Pancreas (tissue), 10 donors: ENCODE measurements at regions not wholly inside any gene's neighbourhood (a gene's known extent, or its start where the extent isn't known, plus 50 kb on each side); places are given as distances from the start of the nearest gene placed in this dataset.

Experiments used
- ATAC-seq, 4 donors: fragments of 200-7000 bp; cut with Tn5 transposase; one replicate each; pipeline versions ENCODE4 v1.8.0 to v1.9.1; 2020; ENCODE audit warnings: mild to moderate bottlenecking in 4 of 4, moderate library complexity in 4 of 4
- DNase-seq, 6 donors: peaks; one replicate each; pipeline ENCODE4 v3.0.0-alpha.2; 2020
- FAIRE-seq: peaks from 2 replicates; lab custom pipeline; 2012; peaks lifted over from hg19 to GRCh38; lab: Jason Lieb, UNC
- H3K27ac ChIP-seq, 4 donors: fragments of 200-600 bp; sonication (generic); 1 replicate in 3 of 4; 2 replicates in 1 of 4; pipeline versions ENCODE4 v1.5.0 to v1.8.0; 2020
- H3K27me3 ChIP-seq, 4 donors: fragments of 200-600 bp; one replicate each; pipeline ENCODE4 v1.8.0; 2021
- H3K36me3 ChIP-seq, 3 donors: fragments of 200-600 bp; sonication (generic) in 1 of 3; one replicate each; pipeline versions ENCODE4 v1.5.0 to v1.8.0; 2020 to 2021
- H3K4me1 ChIP-seq, 3 donors: fragments of 200-600 bp; one replicate each; pipeline ENCODE4 v1.8.0; 2021
- H3K4me3 ChIP-seq, 4 donors: fragments of 200-600 bp; sonication (generic) in 2 of 4; one replicate each; pipeline versions ENCODE4 v1.5.0 to v1.8.0; 2020 to 2021
- H3K9me3 ChIP-seq, 4 donors: fragments of 200-600 bp; one replicate each; pipeline ENCODE4 v1.8.0; 2021
- WGBS, 2 donors: extraction: QIAGEN DNeasy Blood & Tissue Kit; methylation state at CpG; one replicate each; pipeline ENCODE4 v1.1.7; 2013; 5-methylcytosine and 5-hydroxymethylcytosine counted together
- intact Hi-C, 3 donors: fragments of 100-400 bp; cut with DNase I; formaldehyde crosslinking; loops; one replicate each; pipeline versions ENCODE4 v1.11.1 to v1.14.2; 2022
- TF ChIP-seq, protein P1 (sequence below), 4 donors: fragments of 200-600 bp; sonication (generic) in 3 of 4; IDR thresholded peaks; one replicate each; pipeline versions ENCODE4 v1.5.0 to v1.8.0; 2021; ENCODE audit warnings: antibody characterized with exemption in 4 of 4
- donor health status: healthy with polysubstance abuse.
- donor health status: DM: no; HTN: no; CAD: no; lungs with moderate emphysema.
- donor health status: DM: no; HTN: no; CAD: no.
- donor health status: control.
- donor health status: control.
- donor health status: Bipolar disorder and iron deficiency.
- donor health status: DM: yes; HTN: yes; CAD: no.
- donor health status: DM: no; HTN: no; CAD: no.
- donor health status: DM: no; HTN: no; CAD: no.
- donor health status: DM: yes; HTN: yes; CAD: no.

DNA sequence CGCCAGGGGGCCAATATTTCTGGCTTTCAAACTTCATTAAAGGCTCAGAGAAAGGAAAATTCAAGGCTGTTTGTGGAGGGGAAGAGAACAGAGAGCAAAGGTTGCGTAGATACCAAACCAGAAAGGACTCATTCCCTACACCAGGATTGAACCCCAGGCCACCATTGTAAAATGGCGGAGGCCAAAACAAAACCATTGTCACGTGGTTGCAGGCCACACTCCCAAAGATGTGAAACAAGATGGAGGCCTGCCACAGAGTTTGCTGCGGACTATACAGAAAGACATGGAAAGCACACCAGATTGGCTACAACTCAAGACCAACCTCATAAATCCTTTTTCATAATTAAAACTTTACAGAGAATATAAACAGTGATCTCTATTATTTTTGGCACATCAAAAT is 116.5 kb downstream of the KCNK1 start:
- no peak for ATAC-seq
- no peak for FAIRE-seq
- intact Hi-C loops, result no loop called here

DNA sequence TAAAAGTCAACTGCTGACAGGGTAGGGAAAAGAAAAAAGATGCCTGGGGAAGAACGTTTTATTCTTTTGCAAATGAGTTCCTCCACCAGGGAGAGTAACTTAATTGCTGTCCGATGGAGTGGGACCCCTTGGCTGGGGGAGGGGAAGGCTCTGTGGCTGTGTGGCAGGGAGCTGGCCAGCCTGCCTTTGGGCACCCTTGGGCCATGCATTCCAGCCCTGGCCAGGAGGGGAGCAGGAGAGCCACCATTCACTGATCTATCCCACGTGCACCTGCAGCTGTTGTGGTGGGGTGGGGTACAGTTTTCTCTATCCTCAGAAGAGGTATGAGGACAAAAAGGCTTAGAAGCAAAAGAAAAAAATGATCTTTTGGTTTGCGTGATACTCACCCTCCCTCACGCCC is 116.9 kb downstream of the KCNK1 start:
- Histone ChIP-seq H3K27ac (no peak overlapping the region), H3K9me3 (no peaks in the 10 kb centered on the region), H3K27me3 (no peaks in the 10 kb centered on the region), H3K36me3 (no peaks in the 10 kb centered on the region), H3K4me3 (no peak overlapping the region), H3K4me1 (no peaks in the 10 kb centered on the region)
- TF ChIP-seq, protein P1, sequence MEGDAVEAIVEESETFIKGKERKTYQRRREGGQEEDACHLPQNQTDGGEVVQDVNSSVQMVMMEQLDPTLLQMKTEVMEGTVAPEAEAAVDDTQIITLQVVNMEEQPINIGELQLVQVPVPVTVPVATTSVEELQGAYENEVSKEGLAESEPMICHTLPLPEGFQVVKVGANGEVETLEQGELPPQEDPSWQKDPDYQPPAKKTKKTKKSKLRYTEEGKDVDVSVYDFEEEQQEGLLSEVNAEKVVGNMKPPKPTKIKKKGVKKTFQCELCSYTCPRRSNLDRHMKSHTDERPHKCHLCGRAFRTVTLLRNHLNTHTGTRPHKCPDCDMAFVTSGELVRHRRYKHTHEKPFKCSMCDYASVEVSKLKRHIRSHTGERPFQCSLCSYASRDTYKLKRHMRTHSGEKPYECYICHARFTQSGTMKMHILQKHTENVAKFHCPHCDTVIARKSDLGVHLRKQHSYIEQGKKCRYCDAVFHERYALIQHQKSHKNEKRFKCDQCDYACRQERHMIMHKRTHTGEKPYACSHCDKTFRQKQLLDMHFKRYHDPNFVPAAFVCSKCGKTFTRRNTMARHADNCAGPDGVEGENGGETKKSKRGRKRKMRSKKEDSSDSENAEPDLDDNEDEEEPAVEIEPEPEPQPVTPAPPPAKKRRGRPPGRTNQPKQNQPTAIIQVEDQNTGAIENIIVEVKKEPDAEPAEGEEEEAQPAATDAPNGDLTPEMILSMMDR (IDR thresholded peaks at IDR 0.05), result no peak
- no peak for FAIRE-seq
- 67 to 77% methylated on average over 5 of the region's 5 CpGs for WGBS, 2 donors
- intact Hi-C loops, result no loop called here
- no peak for DNase-seq
- no peak for ATAC-seq

More for the DNA sequence above, 116.5 kb downstream of the KCNK1 start:
- Histone ChIP-seq H3K36me3 (no peaks in the 10 kb centered on the region), H3K4me1 (no peaks in the 10 kb centered on the region), H3K4me3 (no peak overlapping the region), H3K9me3 (no peaks in the 10 kb centered on the region), H3K27me3 (no peaks in the 10 kb centered on the region), H3K27ac (no peak overlapping the region)
- TF ChIP-seq, protein P1 (IDR thresholded peaks at IDR 0.05), result no peak
- 88 to 91% methylated on average over 5 of the region's 5 CpGs for WGBS, 2 donors
- DNase-seq, result no peak

DNA sequence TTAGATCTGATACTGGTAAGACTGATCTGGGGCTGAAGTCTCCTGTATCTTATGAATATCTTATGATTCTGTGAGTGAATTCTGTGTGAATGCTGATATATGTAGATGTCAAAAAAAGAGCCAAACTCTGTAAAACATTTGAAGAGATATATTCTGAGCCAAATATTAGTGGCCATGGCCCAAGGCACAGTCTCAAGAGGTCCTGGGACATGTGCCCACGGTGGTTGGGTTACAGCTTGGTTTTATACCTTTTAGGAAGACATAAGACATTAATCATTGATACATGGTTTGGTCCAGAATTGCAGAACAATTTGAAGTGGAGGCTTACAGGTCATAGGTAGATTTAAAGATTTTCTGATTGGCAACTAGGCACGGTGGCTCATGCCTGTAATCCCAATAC is 118.3 kb downstream of the KCNK1 start:
- Histone ChIP-seq H3K9me3 (no peaks in the 10 kb centered on the region), H3K4me3 (no peak overlapping the region), H3K4me1 (no peaks in the 10 kb centered on the region), H3K27me3 (no peaks in the 10 kb centered on the region), H3K27ac (no peak overlapping the region), H3K36me3 (no peaks in the 10 kb centered on the region)
- no peak for FAIRE-seq
- no peak for DNase-seq
- TF ChIP-seq, protein P1 (IDR thresholded peaks at IDR 0.05), result no peak
- ATAC-seq, result no peak
- WGBS, 2 donors, result 65 to 72% methylated on average over 2 of the region's 2 CpGs
- intact Hi-C loops, result no loop called here

DNA sequence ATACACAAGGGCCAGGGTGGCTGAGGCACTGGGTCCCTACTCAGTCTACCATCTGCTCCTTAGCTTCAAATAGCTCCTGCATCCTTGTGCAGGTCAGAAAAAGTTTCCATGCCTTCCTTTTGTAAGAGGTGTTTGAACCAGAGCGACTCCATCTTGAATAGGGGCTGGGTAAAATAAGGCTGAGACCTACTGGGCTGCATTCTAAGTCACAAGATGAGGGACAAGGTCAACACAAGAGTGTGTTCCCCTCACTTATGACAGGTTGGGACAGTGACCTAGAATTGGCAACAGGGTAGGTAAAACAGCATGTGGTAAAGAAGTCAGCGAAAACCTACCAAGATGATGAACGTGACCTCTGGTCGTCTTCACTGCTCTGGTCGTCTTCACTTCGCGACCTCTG is 120.5 kb downstream of the KCNK1 start:
- H3K36me3 ChIP-seq, result no peaks in the 10 kb centered on the region
- TF ChIP-seq, protein P1 (IDR thresholded peaks at IDR 0.05), result no peak
- no peak overlapping the region for H3K27ac ChIP-seq
- no peaks in the 10 kb centered on the region for H3K9me3 ChIP-seq
- no peak for DNase-seq
- no peaks in the 10 kb centered on the region for H3K4me1 ChIP-seq
- H3K4me3 ChIP-seq, result no peak overlapping the region
- intact Hi-C loops, result no loop called here
- no peak for FAIRE-seq
- no peaks in the 10 kb centered on the region for H3K27me3 ChIP-seq
- no peak for ATAC-seq
- 78 to 79% methylated on average over 7 of the region's 7 CpGs for WGBS, 2 donors

DNA sequence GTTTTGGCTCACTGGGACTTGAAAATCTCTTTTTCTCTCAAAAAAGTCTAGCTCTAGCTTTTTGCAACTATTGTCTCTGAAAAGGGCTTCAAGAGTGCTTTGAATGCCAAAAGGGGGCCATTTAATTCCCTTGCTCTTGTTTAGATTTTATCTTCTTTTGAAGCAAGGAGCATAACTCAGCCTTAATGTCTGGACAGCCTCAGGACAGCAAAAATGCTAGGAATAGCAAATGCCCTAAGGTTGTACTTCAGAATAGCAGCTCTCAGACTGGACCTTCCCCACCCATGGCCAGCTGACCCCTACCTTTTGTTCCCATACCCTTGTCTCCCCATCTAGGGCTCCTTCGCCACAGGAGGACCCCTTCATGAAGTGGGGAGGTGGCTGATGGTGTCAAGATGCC is 121.4 kb downstream of the KCNK1 start:
- Histone ChIP-seq H3K27me3 (no peaks in the 10 kb centered on the region), H3K4me3 (no peak overlapping the region), H3K9me3 (no peaks in the 10 kb centered on the region), H3K4me1 (no peaks in the 10 kb centered on the region), H3K27ac (no peak overlapping the region), H3K36me3 (no peaks in the 10 kb centered on the region)
- intact Hi-C loops, result no loop called here
- FAIRE-seq, result no peak
- ATAC-seq, result no peak
- DNase-seq, result no peak
- WGBS, 2 donors, result 85 to 95% methylated on average over 1 of the region's 1 CpG
- TF ChIP-seq, protein P1 (IDR thresholded peaks at IDR 0.05), result no peak
